HEK293 (cell line): ENCODE measurements at regions not wholly inside any gene's neighbourhood (a gene's known extent, or its start where the extent isn't known, plus 50 kb on each side); places are given as distances from the start of the nearest gene placed in this dataset.

Source experiments
- PRDM1 ChIP-seq: fragments of 450-650 bp; formaldehyde crosslinking; IDR thresholded peaks from 2 replicates; pipeline ENCODE4; 2016; ENCODE audit warnings: missing biosample characterization, missing genetic modification characterization
- SCRT1 ChIP-seq: fragments of 450-650 bp; formaldehyde crosslinking; IDR thresholded peaks from 2 replicates; pipeline ENCODE4 v1.5.1; 2016; ENCODE audit warnings: missing biosample characterization, missing genetic modification characterization, borderline replicate concordance
- ZBTB20 ChIP-seq: fragments of 450-650 bp; formaldehyde crosslinking; IDR thresholded peaks from 2 replicates; pipeline ENCODE4 v1.5.1; 2016; ENCODE audit warnings: missing biosample characterization, missing genetic modification characterization
- ZFP3 ChIP-seq: fragments of 450-650 bp; formaldehyde crosslinking; IDR thresholded peaks from 2 replicates; pipeline ENCODE4 v1.5.1; 2016; ENCODE audit warnings: low read depth, missing biosample characterization, missing genetic modification characterization
- ZNF529 ChIP-seq: fragments of 450-650 bp; formaldehyde crosslinking; IDR thresholded peaks from 2 replicates; pipeline ENCODE4 v1.5.1; 2017; ENCODE audit warnings: missing genetic modification characterization, missing biosample characterization; ENCODE audit not compliant: insufficient replicate concordance
- ZNF629 ChIP-seq: fragments of 450-650 bp; formaldehyde crosslinking; IDR thresholded peaks from 2 replicates; pipeline ENCODE4 v1.5.1; 2017; ENCODE audit warnings: missing biosample characterization, missing genetic modification characterization
- ZNF837 ChIP-seq: fragments of 450-650 bp; formaldehyde crosslinking; IDR thresholded peaks from 2 replicates; pipeline ENCODE4 v1.5.1; 2016; ENCODE audit warnings: missing biosample characterization, missing genetic modification characterization

GRCh38 chrX:69565247-69565815 is 50.6 kb upstream of the EDA start (continued):
- no peak for TF ChIP-seq PRDM1 (tag by site-specific recombination)
- TF ChIP-seq ZBTB20 (tag by site-specific recombination): no peak
- no peak for TF ChIP-seq ZNF629 (tag by site-specific recombination)
- no peak for TF ChIP-seq ZNF529
- TF ChIP-seq SCRT1 (tag by site-specific recombination): no peak
- TF ChIP-seq ZFP3 (tag by site-specific recombination): no peak
- no peak for TF ChIP-seq ZNF837 (tag by site-specific recombination)
- TF ChIP-seq, all 188 proteins: peak for 0
